Hepatocyte (in vitro differentiated cells): ENCODE measurements at regions not wholly inside any gene's neighbourhood (a gene's known extent, or its start where the extent isn't known, plus 50 kb on each side); places are given as distances from the start of the nearest gene placed in this dataset.

ENCODE experiments used
- DNase-seq: peaks from one replicate; pipeline ENCODE4 v3.0.0-alpha.2; 2016; ENCODE audit warnings: low spot score
- H2AFZ ChIP-seq: fragments of 200-600 bp; sonication (generic); 2 replicates; pipeline ENCODE4 v1.6.0; 2016; ENCODE audit warnings: antibody characterized with exemption, mild to moderate bottlenecking
- H3K27ac ChIP-seq: fragments of 200-600 bp; sonication (generic); 2 replicates; pipeline ENCODE4 v1.5.1; 2016; ENCODE audit warnings: mild to moderate bottlenecking
- H3K27me3 ChIP-seq: fragments of 200-600 bp; sonication (generic); 2 replicates; pipeline ENCODE4 v1.6.1; 2016
- H3K36me3 ChIP-seq: fragments of 200-600 bp; sonication (generic); replicated peaks from 2 replicates; pipeline ENCODE4 v1.5.1; 2016; ENCODE audit warnings: low read depth; ENCODE audit not compliant: insufficient read depth
- H3K4me1 ChIP-seq: fragments of 200-600 bp; sonication (generic); 2 replicates; pipeline ENCODE4 v1.5.1; 2016; ENCODE audit warnings: mild to moderate bottlenecking, moderate library complexity; ENCODE audit not compliant: insufficient read depth
- H3K4me2 ChIP-seq: fragments of 200-600 bp; sonication (generic); 2 replicates; pipeline ENCODE4 v1.6.0; 2016
- H3K4me3 ChIP-seq: fragments of 200-600 bp; sonication (generic); 2 replicates; pipeline ENCODE4 v1.5.1; 2016; ENCODE audit warnings: mild to moderate bottlenecking
- H3K79me2 ChIP-seq: fragments of 200-600 bp; sonication (generic); 2 replicates; pipeline ENCODE4 v1.6.0; 2017; ENCODE audit warnings: mild to moderate bottlenecking
- H3K9me2 ChIP-seq: fragments of 200-600 bp; sonication (generic); replicated peaks from 2 replicates; pipeline ENCODE4 v1.6.0; 2017; ENCODE audit warnings: mild to moderate bottlenecking; ENCODE audit not compliant: insufficient read depth
- H3K9me3 ChIP-seq: fragments of 200-600 bp; sonication (generic); 2 replicates; pipeline ENCODE4 v1.5.1; 2016; ENCODE audit warnings: low read depth, mild to moderate bottlenecking
- H4K20me1 ChIP-seq: fragments of 200-600 bp; sonication (generic); 2 replicates; pipeline ENCODE4 v1.6.0; 2016; ENCODE audit warnings: mild to moderate bottlenecking; ENCODE audit not compliant: insufficient read depth, poor library complexity, severe bottlenecking
- EZH2 ChIP-seq: fragments of 200-600 bp; sonication (generic); IDR thresholded peaks from 2 replicates; pipeline ENCODE4 v1.6.1; 2016; ENCODE audit warnings: antibody characterized with exemption, mild to moderate bottlenecking, borderline replicate concordance
- EZH2phosphoT487 ChIP-seq: fragments of 200-600 bp; sonication (generic); IDR thresholded peaks from one replicate; pipeline ENCODE4 v1.6.1; 2018; ENCODE audit warnings: antibody characterized with exemption, mild to moderate bottlenecking, low read depth, moderate library complexity; ENCODE audit not compliant: unreplicated experiment, severe bottlenecking
- WGBS: methylation state at CpG from one replicate; pipeline ENCODE4 v1.1.6; 2016; ENCODE audit warnings: low lambda C conversion rate; ENCODE audit errors: missing lambda C conversion rate; 5-methylcytosine and 5-hydroxymethylcytosine counted together
- TF ChIP-seq, protein P1 (sequence below): fragments of 200-600 bp; sonication (generic); IDR thresholded peaks from 2 replicates; pipeline ENCODE4 v1.5.1; 2016; ENCODE audit warnings: antibody characterized with exemption, mild to moderate bottlenecking; ENCODE audit not compliant: poor library complexity

DNA sequence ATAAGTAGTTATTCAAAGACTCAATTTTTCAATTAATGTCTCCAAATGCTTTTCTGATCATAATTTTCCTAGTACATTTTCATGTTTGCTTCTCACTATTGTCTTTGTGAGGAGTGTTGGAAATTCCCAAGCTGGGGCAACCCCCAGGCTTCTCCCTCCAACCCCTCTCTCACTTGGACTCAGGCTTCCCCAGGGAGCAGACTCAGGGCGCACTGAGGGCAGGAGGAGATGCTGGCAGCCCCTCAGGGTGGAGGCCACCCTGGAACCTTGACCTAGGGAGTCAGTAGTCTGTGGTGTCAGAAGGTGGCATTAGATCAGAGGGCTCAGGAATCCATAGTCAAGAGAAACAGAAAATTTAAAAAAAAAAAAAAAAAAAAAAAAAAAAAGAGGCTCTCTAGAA, 86.5 kb upstream of the IRS2 start:
- H3K36me3 ChIP-seq = no peaks in the 10 kb centered on the region
- WGBS = 96% methylated on average over 1 of the region's 1 CpG
- H3K27ac ChIP-seq = no peak overlapping the region
- H3K9me2 ChIP-seq = no peaks in the 10 kb centered on the region
- H4K20me1 ChIP-seq = no peaks in the 10 kb centered on the region
- no peaks in the 10 kb centered on the region for H3K9me3 ChIP-seq
- H3K4me1 ChIP-seq = peaks cover 17% of the 10 kb centered on the region
- TF ChIP-seq EZH2phosphoT487 = no peak
- no peak for TF ChIP-seq EZH2
- TF ChIP-seq, protein P1, sequence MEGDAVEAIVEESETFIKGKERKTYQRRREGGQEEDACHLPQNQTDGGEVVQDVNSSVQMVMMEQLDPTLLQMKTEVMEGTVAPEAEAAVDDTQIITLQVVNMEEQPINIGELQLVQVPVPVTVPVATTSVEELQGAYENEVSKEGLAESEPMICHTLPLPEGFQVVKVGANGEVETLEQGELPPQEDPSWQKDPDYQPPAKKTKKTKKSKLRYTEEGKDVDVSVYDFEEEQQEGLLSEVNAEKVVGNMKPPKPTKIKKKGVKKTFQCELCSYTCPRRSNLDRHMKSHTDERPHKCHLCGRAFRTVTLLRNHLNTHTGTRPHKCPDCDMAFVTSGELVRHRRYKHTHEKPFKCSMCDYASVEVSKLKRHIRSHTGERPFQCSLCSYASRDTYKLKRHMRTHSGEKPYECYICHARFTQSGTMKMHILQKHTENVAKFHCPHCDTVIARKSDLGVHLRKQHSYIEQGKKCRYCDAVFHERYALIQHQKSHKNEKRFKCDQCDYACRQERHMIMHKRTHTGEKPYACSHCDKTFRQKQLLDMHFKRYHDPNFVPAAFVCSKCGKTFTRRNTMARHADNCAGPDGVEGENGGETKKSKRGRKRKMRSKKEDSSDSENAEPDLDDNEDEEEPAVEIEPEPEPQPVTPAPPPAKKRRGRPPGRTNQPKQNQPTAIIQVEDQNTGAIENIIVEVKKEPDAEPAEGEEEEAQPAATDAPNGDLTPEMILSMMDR = no peak
- no peak overlapping the region for H3K4me3 ChIP-seq
- H3K27me3 ChIP-seq = no peaks in the 10 kb centered on the region
- H3K79me2 ChIP-seq = no peaks in the 10 kb centered on the region
- H2AFZ ChIP-seq = no peak overlapping the region
- H3K4me2 ChIP-seq = no peak overlapping the region
- no peak for DNase-seq

- Histone ChIP-seq H3K4me3 (no peak overlapping the region), H3K4me1 (peaks cover 17% of the 10 kb centered on the region), H3K9me3 (no peaks in the 10 kb centered on the region), H3K9me2 (no peaks in the 10 kb centered on the region), H4K20me1 (no peaks in the 10 kb centered on the region), H3K79me2 (no peaks in the 10 kb centered on the region), H3K36me3 (no peaks in the 10 kb centered on the region), H3K4me2 (no peak overlapping the region), H2AFZ (no peak overlapping the region), H3K27me3 (no peaks in the 10 kb centered on the region), H3K27ac (peak overlapping the region; percentile 25)
- DNase-seq = no peak
- TF ChIP-seq, protein P1 = no peak
- TF ChIP-seq EZH2 (no peak), EZH2phosphoT487 (no peak)
- WGBS = 84% methylated on average over 9 of the region's 9 CpGs
Measured at GRCh38 chr13:109870696-109871370, 84.5 kb upstream of the IRS2 start.

- WGBS = 98% methylated on average over 6 of the region's 6 CpGs
- peak overlapping the region; percentile 25 for H3K27ac ChIP-seq
- no peaks in the 10 kb centered on the region for H4K20me1 ChIP-seq
- H3K36me3 ChIP-seq = no peaks in the 10 kb centered on the region
- no peak overlapping the region for H2AFZ ChIP-seq
- no peaks in the 10 kb centered on the region for H3K9me2 ChIP-seq
- H3K9me3 ChIP-seq = no peaks in the 10 kb centered on the region
- no peak for TF ChIP-seq EZH2
- no peak for DNase-seq
- no peaks in the 10 kb centered on the region for H3K79me2 ChIP-seq
- no peak overlapping the region for H3K4me2 ChIP-seq
- peaks cover 17% of the 10 kb centered on the region for H3K4me1 ChIP-seq
- H3K4me3 ChIP-seq = no peak overlapping the region
- no peaks in the 10 kb centered on the region for H3K27me3 ChIP-seq
Measured at GRCh38 chr13:109870274-109870673, 83.9 kb upstream of the IRS2 start.

DNA sequence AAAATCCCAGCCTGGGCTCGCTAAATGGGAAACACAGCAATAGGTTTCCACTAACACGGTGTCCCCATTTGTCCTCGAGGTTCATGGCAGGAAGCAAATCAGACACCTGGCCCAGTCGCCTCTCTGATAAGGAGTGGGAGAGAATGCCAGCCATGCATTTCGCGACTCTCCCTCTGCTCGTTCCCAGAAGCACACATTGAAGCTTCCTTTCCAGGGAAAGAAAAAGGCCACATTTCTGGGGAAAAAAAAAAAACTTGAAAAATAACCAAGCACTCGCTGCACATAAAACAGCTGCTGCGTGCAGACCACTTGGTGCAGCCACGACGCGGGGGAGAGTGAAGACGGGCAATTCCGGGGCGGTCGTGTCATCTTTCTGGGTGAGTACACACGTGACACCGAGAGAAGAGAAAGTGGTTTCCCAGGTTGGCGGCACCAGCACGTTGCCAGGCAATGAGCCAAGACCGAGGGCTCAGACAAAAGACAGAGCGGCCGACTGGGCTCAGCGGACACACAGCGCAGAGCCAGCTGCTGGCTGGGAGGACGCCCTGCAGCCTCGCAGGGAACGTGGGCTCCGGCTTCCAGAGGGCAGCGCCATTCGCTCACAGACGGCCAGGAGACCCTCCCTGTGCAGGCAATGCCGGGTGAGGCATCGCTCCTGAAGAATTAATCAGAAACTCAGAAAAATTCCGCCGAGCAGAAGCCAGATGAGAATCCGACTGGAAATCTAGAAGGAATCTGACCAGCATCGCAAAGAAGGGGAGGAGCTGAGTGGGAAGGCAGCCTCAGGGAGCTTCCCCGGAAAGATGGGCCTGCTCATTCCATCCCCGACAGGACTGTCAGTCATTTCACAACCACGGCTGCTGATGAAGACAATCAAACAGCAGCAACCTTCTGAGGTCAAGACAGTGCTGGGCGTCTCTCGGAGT, 83.2 kb upstream of the IRS2 start:
- Histone ChIP-seq H4K20me1 (no peaks in the 10 kb centered on the region), H3K4me3 (no peak overlapping the region), H3K4me2 (no peak overlapping the region), H3K4me1 (peaks cover 15% of the 10 kb centered on the region), H2AFZ (no peak overlapping the region), H3K27ac (no peak overlapping the region), H3K79me2 (no peaks in the 10 kb centered on the region), H3K27me3 (no peaks in the 10 kb centered on the region), H3K9me2 (no peaks in the 10 kb centered on the region), H3K36me3 (no peaks in the 10 kb centered on the region), H3K9me3 (no peaks in the 10 kb centered on the region)
- TF ChIP-seq, protein P1 = no peak
- TF ChIP-seq EZH2 = no peak
- TF ChIP-seq EZH2phosphoT487 = no peak
- no peak for DNase-seq
- 89% methylated on average over 42 of the region's 43 CpGs for WGBS
